Neutrophil (primary cell): ENCODE measurements at regions not wholly inside any gene's neighbourhood (a gene's known extent, or its start where the extent isn't known, plus 50 kb on each side); places are given as distances from the start of the nearest gene placed in this dataset.

Source experiments
- H3K27ac ChIP-seq: fragments of 200-600 bp; sonication (generic); 2 replicates; pipeline ENCODE4 v1.5.1; 2016; ENCODE audit warnings: mild to moderate bottlenecking, moderate library complexity
- H3K27me3 ChIP-seq: fragments of 200-600 bp; sonication (generic); 2 replicates; pipeline ENCODE4 v1.6.0; 2016; ENCODE audit warnings: mild to moderate bottlenecking
- H3K36me3 ChIP-seq: fragments of 200-600 bp; sonication (generic); 2 replicates; pipeline ENCODE4 v1.5.1; 2017
- H3K4me1 ChIP-seq, 2 experiments: fragments of 200-600 bp in 1 of 2; sonication (generic) in 1 of 2; 1 replicate in 1 of 2; 2 replicates in 1 of 2; pipeline versions ENCODE4 v1.5.1 to v1.6.1; 2013 to 2016; ENCODE audit warnings: low read depth in 1 of 2, low read length in 1 of 2, mild to moderate bottlenecking in 1 of 2, moderate library complexity in 1 of 2; ENCODE audit not compliant: control insufficient read depth in 1 of 2, insufficient read depth in 1 of 2
- H3K4me3 ChIP-seq, 2 experiments: fragments of 200-600 bp in 1 of 2; sonication (generic) in 1 of 2; 1 replicate in 1 of 2; 2 replicates in 1 of 2; pipeline ENCODE4 v1.5.1; 2013 to 2016; ENCODE audit warnings: low read depth in 1 of 2, low read length in 1 of 2, mild to moderate bottlenecking in 1 of 2, moderate library complexity in 1 of 2
- H3K9me3 ChIP-seq: fragments of 200-600 bp; sonication (generic); 2 replicates; pipeline ENCODE4 v1.5.1; 2016
- TF ChIP-seq, protein P1 (sequence below): fragments of 200-600 bp; sonication (generic); IDR thresholded peaks from 2 replicates; pipeline ENCODE4 v1.5.1; 2016; ENCODE audit warnings: antibody characterized with exemption

DNA sequence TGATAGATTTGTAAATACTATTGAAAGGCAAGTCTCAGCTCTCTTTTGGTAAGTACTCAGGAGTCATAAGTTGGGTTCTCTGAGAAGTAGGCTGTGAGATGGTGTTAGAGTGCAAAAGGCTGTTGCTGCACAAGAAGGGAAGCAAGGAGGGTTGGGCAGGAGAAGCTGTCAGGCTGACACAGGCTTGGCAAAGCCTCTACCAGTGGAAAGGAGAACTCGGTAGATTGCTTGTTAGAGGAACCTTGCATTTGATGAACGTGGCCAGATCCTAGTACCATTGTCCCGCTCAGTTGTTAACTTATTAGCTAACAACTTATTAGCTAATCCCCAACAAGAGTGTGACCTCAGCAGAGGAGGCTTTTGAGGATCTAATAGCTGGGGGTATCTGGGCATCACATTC lies 449.3 kb upstream of the BOD1L1 start:
- Histone ChIP-seq H3K27me3 (no peaks in the 10 kb centered on the region), H3K36me3 (no peaks in the 10 kb centered on the region), H3K4me1 (no peaks in the 10 kb centered on the region), H3K9me3 (no peaks in the 10 kb centered on the region), H3K4me3 (no peak overlapping the region), H3K27ac (no peak overlapping the region)
- TF ChIP-seq, protein P1, sequence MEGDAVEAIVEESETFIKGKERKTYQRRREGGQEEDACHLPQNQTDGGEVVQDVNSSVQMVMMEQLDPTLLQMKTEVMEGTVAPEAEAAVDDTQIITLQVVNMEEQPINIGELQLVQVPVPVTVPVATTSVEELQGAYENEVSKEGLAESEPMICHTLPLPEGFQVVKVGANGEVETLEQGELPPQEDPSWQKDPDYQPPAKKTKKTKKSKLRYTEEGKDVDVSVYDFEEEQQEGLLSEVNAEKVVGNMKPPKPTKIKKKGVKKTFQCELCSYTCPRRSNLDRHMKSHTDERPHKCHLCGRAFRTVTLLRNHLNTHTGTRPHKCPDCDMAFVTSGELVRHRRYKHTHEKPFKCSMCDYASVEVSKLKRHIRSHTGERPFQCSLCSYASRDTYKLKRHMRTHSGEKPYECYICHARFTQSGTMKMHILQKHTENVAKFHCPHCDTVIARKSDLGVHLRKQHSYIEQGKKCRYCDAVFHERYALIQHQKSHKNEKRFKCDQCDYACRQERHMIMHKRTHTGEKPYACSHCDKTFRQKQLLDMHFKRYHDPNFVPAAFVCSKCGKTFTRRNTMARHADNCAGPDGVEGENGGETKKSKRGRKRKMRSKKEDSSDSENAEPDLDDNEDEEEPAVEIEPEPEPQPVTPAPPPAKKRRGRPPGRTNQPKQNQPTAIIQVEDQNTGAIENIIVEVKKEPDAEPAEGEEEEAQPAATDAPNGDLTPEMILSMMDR: no peak

DNA sequence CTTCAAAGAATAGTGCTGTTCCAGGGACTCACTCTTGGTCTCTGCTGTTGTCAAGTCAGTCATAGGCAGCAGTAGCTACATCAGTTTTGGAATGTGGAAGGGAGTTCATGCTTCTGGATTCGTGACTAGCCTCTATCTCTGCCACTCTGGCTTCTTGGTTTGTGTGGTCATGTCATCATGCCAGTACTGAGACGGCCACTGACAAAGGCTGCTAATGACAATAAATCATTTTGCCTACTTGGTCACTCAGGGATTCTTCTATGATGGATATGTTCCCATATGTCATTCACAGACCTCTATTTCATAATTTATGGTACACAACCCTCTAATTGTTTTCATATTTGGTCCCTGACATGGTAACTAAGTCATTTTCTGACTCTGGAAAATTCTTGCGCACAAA lies 450.8 kb upstream of the BOD1L1 start:
- Histone ChIP-seq H3K36me3 (no peaks in the 10 kb centered on the region), H3K27ac (no peak overlapping the region), H3K27me3 (no peaks in the 10 kb centered on the region), H3K9me3 (no peaks in the 10 kb centered on the region), H3K4me1 (no peaks in the 10 kb centered on the region), H3K4me3 (no peak overlapping the region)
- TF ChIP-seq, protein P1: no peak

DNA sequence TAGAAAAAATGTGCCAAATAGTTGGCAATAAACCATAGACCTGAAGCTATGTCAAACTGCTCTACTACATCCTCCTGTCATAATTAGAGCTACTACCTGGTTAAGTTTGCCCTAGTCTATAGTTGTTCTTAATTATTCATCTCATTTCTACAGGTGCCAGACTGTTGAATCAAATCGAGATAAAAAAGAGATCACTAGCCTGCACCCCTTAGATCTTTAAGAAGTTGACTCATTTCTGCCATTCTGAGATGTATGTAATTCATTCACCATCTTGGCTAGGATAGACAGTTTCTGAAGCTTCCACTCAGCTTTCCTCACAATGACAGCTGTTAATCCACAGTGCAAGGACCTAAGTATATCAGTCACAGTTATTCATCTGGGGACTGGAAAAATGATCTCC lies 452.1 kb upstream of the BOD1L1 start:
- Histone ChIP-seq H3K36me3 (no peaks in the 10 kb centered on the region), H3K27ac (no peak overlapping the region), H3K27me3 (no peaks in the 10 kb centered on the region), H3K4me3 (no peak overlapping the region), H3K9me3 (no peaks in the 10 kb centered on the region), H3K4me1 (no peaks in the 10 kb centered on the region)
- TF ChIP-seq, protein P1: no peak

DNA sequence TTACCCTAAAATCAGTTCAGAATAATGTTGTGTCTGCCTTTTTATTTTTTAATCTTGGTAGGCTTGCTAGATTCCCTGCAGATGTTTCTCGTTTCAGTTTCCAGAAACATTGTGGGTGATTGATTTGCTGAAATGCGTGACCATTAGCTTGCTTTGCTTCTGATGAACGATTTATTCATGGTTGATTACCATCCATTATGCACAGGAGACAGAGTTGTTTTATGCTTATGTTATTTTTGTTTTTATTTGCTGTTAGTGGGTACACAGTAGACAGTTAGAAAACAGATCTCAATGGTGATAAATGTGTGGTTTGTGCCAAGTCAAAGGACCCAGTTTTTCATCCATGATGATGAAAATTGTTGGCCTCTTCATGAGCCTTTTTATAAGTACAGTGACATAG lies 455.6 kb upstream of the BOD1L1 start:
- no peaks in the 10 kb centered on the region for H3K4me1 ChIP-seq

DNA sequence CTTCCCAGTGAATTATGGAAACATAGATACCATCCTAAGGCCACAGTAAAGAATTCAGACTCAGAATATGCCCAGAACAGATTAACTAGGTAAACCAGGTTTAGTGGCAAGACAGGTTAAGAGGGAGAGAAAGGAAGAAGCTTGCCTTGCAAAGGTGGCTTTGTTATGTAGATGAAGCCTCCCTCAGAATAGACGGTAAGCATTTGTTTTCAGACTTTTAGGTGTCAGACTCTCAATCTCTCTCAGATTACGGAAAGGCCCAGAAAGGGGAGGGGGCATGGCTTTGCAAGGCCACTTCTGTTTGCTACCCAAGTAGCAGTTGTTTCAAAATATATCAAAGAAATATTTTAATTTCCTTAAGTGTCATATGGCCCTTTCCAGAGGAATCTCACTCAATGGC lies 457.1 kb upstream of the BOD1L1 start:
- no peaks in the 10 kb centered on the region for H3K4me1 ChIP-seq
- H3K4me3 ChIP-seq: no peak overlapping the region
- H3K27me3 ChIP-seq: no peaks in the 10 kb centered on the region
- H3K27ac ChIP-seq: no peak overlapping the region
- TF ChIP-seq, protein P1: no peak
- H3K36me3 ChIP-seq: no peaks in the 10 kb centered on the region
- H3K9me3 ChIP-seq: no peaks in the 10 kb centered on the region

More for the DNA sequence above, 455.6 kb upstream of the BOD1L1 start:
- no peaks in the 10 kb centered on the region for H3K27me3 ChIP-seq
- no peak overlapping the region for H3K27ac ChIP-seq
- H3K4me3 ChIP-seq: no peak overlapping the region
- H3K9me3 ChIP-seq: no peaks in the 10 kb centered on the region
- no peaks in the 10 kb centered on the region for H3K36me3 ChIP-seq
- TF ChIP-seq, protein P1: no peak

DNA sequence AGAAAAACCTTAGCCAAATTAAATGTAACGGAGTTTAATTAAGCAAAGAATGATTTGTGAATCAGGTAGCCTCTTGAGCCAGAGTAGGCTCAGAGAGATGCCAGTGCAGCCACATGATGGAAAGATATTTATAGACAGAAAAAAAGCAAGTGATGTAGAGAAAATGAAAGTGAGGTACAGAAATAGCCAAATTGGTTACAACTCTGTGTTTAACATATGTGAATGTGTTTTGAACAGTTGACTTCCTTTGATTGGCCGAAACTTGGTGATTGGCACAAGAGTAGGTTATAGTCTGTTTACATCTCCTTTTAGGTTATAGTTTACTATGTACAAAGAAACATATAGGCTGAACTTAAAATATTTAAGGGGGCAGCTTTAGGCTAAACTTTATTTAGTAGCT lies 459.9 kb upstream of the BOD1L1 start:
- Histone ChIP-seq H3K27me3 (no peaks in the 10 kb centered on the region), H3K4me3 (no peak overlapping the region), H3K36me3 (no peaks in the 10 kb centered on the region), H3K4me1 (no peaks in the 10 kb centered on the region), H3K9me3 (no peaks in the 10 kb centered on the region), H3K27ac (no peak overlapping the region)
- TF ChIP-seq, protein P1: no peak
